K562 (cell line): ENCODE measurements at regions not wholly inside any gene's neighbourhood (a gene's known extent, or its start where the extent isn't known, plus 50 kb on each side); places are given as distances from the start of the nearest gene placed in this dataset.

Experiments used
- ATAC-seq: fragments of 200-7000 bp; cut with Tn5 transposase; 3 replicates; pipeline ENCODE4 v1.9.1; 2020; ENCODE audit warnings: moderate library complexity
- BruUV-seq: library from RNA; stranded (reverse); fragments of 400-500 nt; replicated peaks from 2 replicates; lab custom pipeline; 2021; lab: Mats Ljungman, UMichigan
- CTCF ChIA-PET: fragments of 300-600 bp; formaldehyde crosslinking; extraction: SDS; loops from one replicate; lab custom pipeline; 2021; ENCODE audit warnings: low intra/inter-chr PET ratio; lab: Yijun Ruan, JAX
- POLR2A ChIA-PET: fragments of 300-600, 350-650 bp; sonication (Branson Sonifier 250); formaldehyde crosslinking; extraction: SDS; loops from one replicate; lab custom pipeline; 2021; ENCODE audit warnings: antibody characterized with exemption, inconsistent platforms; lab: Yijun Ruan, JAX
- DNase-seq, 4 experiments: peaks; one replicate each; pipeline versions ENCODE4 v3.0.0 to v3.0.0-alpha.2; 2011 to 2018; ENCODE audit warnings: low spot score in 3 of 4, mixed read lengths in 3 of 4; ENCODE audit errors: extremely low read depth in 1 of 4
- FAIRE-seq: peaks from 2 replicates; lab custom pipeline; 2011; peaks lifted over from hg19 to GRCh38; lab: Jason Lieb, UNC
- H2AFZ ChIP-seq: 2 replicates; pipeline ENCODE4 v1.6.0; 2011; ENCODE audit warnings: low read depth, low read length, control low read depth, inconsistent platforms
- H3K27ac ChIP-seq: fragments of 200-600 bp; 3 replicates; pipeline ENCODE4 v1.8.0; 2011; ENCODE audit warnings: low read depth, mild to moderate bottlenecking, control low read depth, inconsistent platforms, low read length, moderate library complexity, mixed read lengths; ENCODE audit errors: extremely low read depth
- H3K27me3 ChIP-seq, 2 experiments: fragments of 300-600 bp in 1 of 2; 2 replicates in 1 of 2; 3 replicates in 1 of 2; pipeline versions ENCODE4 v1.6.0 to v1.8.0; 2011; ENCODE audit warnings: inconsistent platforms in 2 of 2, low read length in 2 of 2, mild to moderate bottlenecking in 1 of 2, mixed read lengths in 1 of 2, moderate library complexity in 1 of 2; ENCODE audit not compliant: control insufficient read depth in 2 of 2, insufficient read depth in 2 of 2
- H3K36me3 ChIP-seq: fragments of 300-600 bp; 3 replicates; pipeline ENCODE4 v1.8.0; 2011; ENCODE audit warnings: mild to moderate bottlenecking, low read length, inconsistent platforms; ENCODE audit not compliant: control insufficient read depth, insufficient read depth
- H3K4me1 ChIP-seq, 2 experiments: fragments of 200-600 bp in 1 of 2; replicated peaks in 1 of 2; 2 replicates in 1 of 2; 3 replicates in 1 of 2; pipeline versions ENCODE4 v1.5.1 to v1.8.0; 2011; ENCODE audit warnings: inconsistent platforms in 2 of 2, low read length in 2 of 2, mild to moderate bottlenecking in 1 of 2, mixed read lengths in 1 of 2, moderate library complexity in 1 of 2; ENCODE audit not compliant: control insufficient read depth in 2 of 2, insufficient read depth in 2 of 2
- H3K4me2 ChIP-seq: 2 replicates; pipeline ENCODE4 v1.6.1; 2011; ENCODE audit warnings: low read length, control low read depth, inconsistent platforms, mixed read lengths; ENCODE audit not compliant: insufficient read depth
- H3K4me3 ChIP-seq: fragments of 200-600 bp; sonication (generic), shearing (Covaris generic); 2 replicates; pipeline ENCODE4 v1.5.1; 2016; ENCODE audit warnings: control low read depth, inconsistent platforms
- H3K79me2 ChIP-seq: fragments of 200-600 bp; 3 replicates; pipeline ENCODE4 v1.8.0; 2011; ENCODE audit warnings: low read length, inconsistent platforms; ENCODE audit not compliant: control insufficient read depth, insufficient read depth
- H3K9ac ChIP-seq, 2 experiments: 2 replicates each; pipeline versions ENCODE4 v1.6.0 to v1.6.1; 2011; ENCODE audit warnings: low read depth in 2 of 2, low read length in 2 of 2, control low read depth in 1 of 2, inconsistent platforms in 1 of 2, mild to moderate bottlenecking in 1 of 2, mixed read lengths in 1 of 2; ENCODE audit not compliant: insufficient read depth in 1 of 2
- H3K9me1 ChIP-seq: one replicate; pipeline ENCODE4 v1.6.0; 2011; ENCODE audit warnings: inconsistent platforms, mild to moderate bottlenecking, low read length, moderate library complexity; ENCODE audit not compliant: control insufficient read depth, insufficient read depth
- H3K9me3 ChIP-seq: replicated peaks from 2 replicates; pipeline ENCODE4 v1.5.1; 2011; ENCODE audit warnings: low read depth, low read length, inconsistent platforms; ENCODE audit not compliant: control insufficient read depth, insufficient read depth
- H4K20me1 ChIP-seq: replicated peaks from 2 replicates; pipeline ENCODE4 v1.6.1; 2011; ENCODE audit warnings: low read length, inconsistent platforms, mixed read lengths; ENCODE audit not compliant: control insufficient read depth, insufficient read depth
- BCL6 ChIP-seq: fragments of 250-450 bp; sonication (Bioruptor Pico); IDR thresholded peaks from 2 replicates; pipeline ENCODE4 v1.4.0; 2020
- HCFC1 ChIP-seq: IDR thresholded peaks from 2 replicates; pipeline ENCODE4 v1.6.1; 2012; ENCODE audit warnings: low read depth, low read length, improper control_type of control experiment
- MAX ChIP-seq: sonication (generic); formaldehyde crosslinking; IDR thresholded peaks from 2 replicates; pipeline ENCODE4 v1.9.0; 2022; ENCODE audit warnings: mild to moderate bottlenecking, missing genetic modification reagents
- MCM5 ChIP-seq: fragments of 450-650 bp; IDR thresholded peaks from 2 replicates; pipeline ENCODE4 v1.6.1; 2016; ENCODE audit warnings: low read depth
- NR2F6 ChIP-seq: fragments of 450-650 bp; formaldehyde crosslinking; IDR thresholded peaks from 2 replicates; pipeline ENCODE4 v1.4.0; 2020; ENCODE audit warnings: mild to moderate bottlenecking
- SMC3 ChIP-seq: conservative IDR thresholded peaks from 2 replicates; pipeline ENCODE4 v1.6.1; 2011; ENCODE audit warnings: low read depth, low read length, improper control_type of control experiment; ENCODE audit not compliant: insufficient read depth
- TGIF2 ChIP-seq: sonication (generic); formaldehyde crosslinking; IDR thresholded peaks from 2 replicates; pipeline ENCODE4 v1.8.1; 2022; ENCODE audit warnings: mild to moderate bottlenecking, missing genetic modification reagents, moderate library complexity
- ZBTB12 ChIP-seq: fragments of 250-450 bp; sonication (Bioruptor Pico); IDR thresholded peaks from 2 replicates; pipeline ENCODE4 v1.4.0; 2020
- WGBS: fragments of 100-300 bp; shearing (Covaris generic); methylation state at CpG from one replicate; pipeline ENCODE4 v1.1.6; 2016; ENCODE audit warnings: low coverage, mixed read lengths; ENCODE audit not compliant: insufficient coverage; ENCODE audit errors: missing lambda C conversion rate; 5-methylcytosine and 5-hydroxymethylcytosine counted together
- in situ Hi-C: fragments of 300-500 bp; cut with MboI; formaldehyde crosslinking; loops from 4 replicates; pipeline ENCODE4 v1.15.0; 2018; ENCODE audit warnings: inconsistent platforms, mixed read lengths
- intact Hi-C: fragments of 100-400 bp; cut with micrococcal nuclease; formaldehyde crosslinking; loops from 2 replicates; pipeline ENCODE4 v1.14.2; 2022
- TF ChIP-seq, protein P1 (sequence below): sonication (generic); formaldehyde crosslinking; IDR thresholded peaks from 2 replicates; pipeline ENCODE4 v1.8.0; 2022; ENCODE audit warnings: mild to moderate bottlenecking, missing genetic modification reagents

- TF ChIP-seq MAX (CRISPR knock-in tag): no peak
- no peak for TF ChIP-seq TGIF2 (CRISPR knock-in tag)
- no peak for TF ChIP-seq NR2F6
- TF ChIP-seq, protein P1, sequence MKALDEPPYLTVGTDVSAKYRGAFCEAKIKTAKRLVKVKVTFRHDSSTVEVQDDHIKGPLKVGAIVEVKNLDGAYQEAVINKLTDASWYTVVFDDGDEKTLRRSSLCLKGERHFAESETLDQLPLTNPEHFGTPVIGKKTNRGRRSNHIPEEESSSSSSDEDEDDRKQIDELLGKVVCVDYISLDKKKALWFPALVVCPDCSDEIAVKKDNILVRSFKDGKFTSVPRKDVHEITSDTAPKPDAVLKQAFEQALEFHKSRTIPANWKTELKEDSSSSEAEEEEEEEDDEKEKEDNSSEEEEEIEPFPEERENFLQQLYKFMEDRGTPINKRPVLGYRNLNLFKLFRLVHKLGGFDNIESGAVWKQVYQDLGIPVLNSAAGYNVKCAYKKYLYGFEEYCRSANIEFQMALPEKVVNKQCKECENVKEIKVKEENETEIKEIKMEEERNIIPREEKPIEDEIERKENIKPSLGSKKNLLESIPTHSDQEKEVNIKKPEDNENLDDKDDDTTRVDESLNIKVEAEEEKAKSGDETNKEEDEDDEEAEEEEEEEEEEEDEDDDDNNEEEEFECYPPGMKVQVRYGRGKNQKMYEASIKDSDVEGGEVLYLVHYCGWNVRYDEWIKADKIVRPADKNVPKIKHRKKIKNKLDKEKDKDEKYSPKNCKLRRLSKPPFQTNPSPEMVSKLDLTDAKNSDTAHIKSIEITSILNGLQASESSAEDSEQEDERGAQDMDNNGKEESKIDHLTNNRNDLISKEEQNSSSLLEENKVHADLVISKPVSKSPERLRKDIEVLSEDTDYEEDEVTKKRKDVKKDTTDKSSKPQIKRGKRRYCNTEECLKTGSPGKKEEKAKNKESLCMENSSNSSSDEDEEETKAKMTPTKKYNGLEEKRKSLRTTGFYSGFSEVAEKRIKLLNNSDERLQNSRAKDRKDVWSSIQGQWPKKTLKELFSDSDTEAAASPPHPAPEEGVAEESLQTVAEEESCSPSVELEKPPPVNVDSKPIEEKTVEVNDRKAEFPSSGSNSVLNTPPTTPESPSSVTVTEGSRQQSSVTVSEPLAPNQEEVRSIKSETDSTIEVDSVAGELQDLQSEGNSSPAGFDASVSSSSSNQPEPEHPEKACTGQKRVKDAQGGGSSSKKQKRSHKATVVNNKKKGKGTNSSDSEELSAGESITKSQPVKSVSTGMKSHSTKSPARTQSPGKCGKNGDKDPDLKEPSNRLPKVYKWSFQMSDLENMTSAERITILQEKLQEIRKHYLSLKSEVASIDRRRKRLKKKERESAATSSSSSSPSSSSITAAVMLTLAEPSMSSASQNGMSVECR (CRISPR knock-in tag): no peak
- no peak for TF ChIP-seq BCL6 (CRISPR knock-in tag)
- TF ChIP-seq ZBTB12: no peak
Measured at GRCh38 chr2:41026613-41027012, 574.7 kb upstream of the SLC8A1 start (continued).

DNA sequence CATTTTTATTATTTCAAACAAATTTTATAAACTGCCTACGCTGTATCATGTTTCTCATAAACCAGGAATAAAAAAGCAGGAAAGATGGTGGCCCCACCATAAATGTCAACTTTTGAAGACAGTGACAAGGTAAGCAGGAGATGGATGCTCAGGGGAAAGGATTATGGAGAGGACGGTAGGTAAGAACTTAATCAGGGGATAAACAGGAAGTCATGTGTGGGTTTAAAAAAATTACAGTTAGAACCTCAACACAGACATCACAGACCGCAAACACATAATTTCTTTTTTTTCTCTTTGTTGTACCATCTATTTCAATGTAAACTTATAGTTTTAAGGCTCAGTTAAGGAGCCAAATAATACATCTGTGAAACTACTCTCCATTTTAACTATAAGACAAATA lies 575.2 kb upstream of the SLC8A1 start:
- H3K27me3 ChIP-seq: no peaks in the 10 kb centered on the region
- POLR2A ChIA-PET: no interaction called here
- TF ChIP-seq SMC3: no peak
- no peak for TF ChIP-seq MCM5
- no peak for TF ChIP-seq HCFC1
- TF ChIP-seq, all 486 proteins: peak for 0
- WGBS: 12% methylated on average over 3 of the region's 3 CpGs
- FAIRE-seq: no peak
- H3K4me3 ChIP-seq: no peak overlapping the region
- H3K4me1 ChIP-seq: no peaks in the 10 kb centered on the region
- H3K36me3 ChIP-seq: no peaks in the 10 kb centered on the region
- no peaks in the 10 kb centered on the region for H3K79me2 ChIP-seq
- intact Hi-C loops (no loop called here), in situ Hi-C loops (no loop called here)
- BruUV-seq: no TSS peak
- ATAC-seq: no peak
- no peaks in the 10 kb centered on the region for H4K20me1 ChIP-seq
- H3K27ac ChIP-seq: no peak overlapping the region
- H3K9me1 ChIP-seq: no peaks in the 10 kb centered on the region
- no peak overlapping the region for H3K9ac ChIP-seq
- no peak for DNase-seq
- H2AFZ ChIP-seq: no peak overlapping the region
- H3K9me3 ChIP-seq: no peaks in the 10 kb centered on the region
- no peak overlapping the region for H3K4me2 ChIP-seq
- CTCF ChIA-PET: no interaction called here
